Spleen (tissue), 7 donors: ENCODE measurements at regions not wholly inside any gene's neighbourhood (a gene's known extent, or its start where the extent isn't known, plus 50 kb on each side); places are given as distances from the start of the nearest gene placed in this dataset.

Experiments
- CTCF ChIP-seq, 11 experiments: fragments of 200-600 bp in 7 of 11; fragments of 450-650 bp in 4 of 11; sonication (generic) in 4 of 11; IDR thresholded peaks in 8 of 11; conservative IDR thresholded peaks in 3 of 11; 1 replicate in 7 of 11; 2 replicates in 4 of 11; pipeline versions ENCODE4 v1.4.0 to v1.8.0; 2016 to 2021; ENCODE audit warnings: antibody characterized with exemption in 11 of 11, inconsistent platforms in 4 of 11, mild to moderate bottlenecking in 1 of 11
- POLR2A ChIP-seq, 3 donors: fragments of 450-650 bp; IDR thresholded peaks; one replicate each; pipeline ENCODE4 v1.5.1; 2017; ENCODE audit warnings: antibody characterized with exemption in 3 of 3, mild to moderate bottlenecking in 1 of 3
- POLR2AphosphoS5 ChIP-seq, 3 donors: sonication (generic); formaldehyde crosslinking; IDR thresholded peaks; one replicate each; pipeline ENCODE4 v1.5.1; 2017; ENCODE audit warnings: antibody characterized with exemption in 3 of 3
- donor health status: DM: no; HTN: no; CAD: no; lungs with moderate emphysema.
- donor health status: DM: no; HTN: no; CAD: no.
- donor health status: DM: no; HTN: no; CAD: no.

GRCh38 chr11:115656041-115656440 lies 151.8 kb upstream of the CADM1 start:
- no peak for TF ChIP-seq CTCF (IDR thresholded peaks at IDR 0.05 in 8 of 11, conservative IDR thresholded peaks at IDR 0.05 in 3 of 11)
- TF ChIP-seq POLR2AphosphoS5 (IDR thresholded peaks at IDR 0.05), result no peak
- no peak for TF ChIP-seq POLR2A (IDR thresholded peaks at IDR 0.05)
